Activated T-helper 1 cell treated with anti-CD3 and anti-CD28 coated beads, Interleukin-12 subunit alpha, Interleukin-12 subunit beta, Interleukin-2, Interleukin-4 antibody, amounts not matched to agents 30 ng/mL and 10 ng/mL and 1 ng/mL, durations not matched to agents 14 hours and 24 hours and 36 hours (primary cell): ENCODE measurements at regions not wholly inside any gene's neighbourhood (a gene's known extent, or its start where the extent isn't known, plus 50 kb on each side); places are given as distances from the start of the nearest gene placed in this dataset.

ENCODE experiments used
- DNase-seq: peaks from one replicate; pipeline ENCODE4 v3.0.0; 2021; ENCODE audit warnings: low spot score
- H3K27ac Mint-ChIP-seq: one replicate; pipeline ENCODE4 v1.8.0; 2021; ENCODE audit warnings: mild to moderate bottlenecking, mixed read lengths
- H3K27me3 Mint-ChIP-seq: one replicate; pipeline ENCODE4 v1.8.0; 2022; ENCODE audit warnings: mild to moderate bottlenecking, moderate library complexity, mixed read lengths; ENCODE audit not compliant: insufficient read depth
- H3K36me3 Mint-ChIP-seq: one replicate; pipeline ENCODE4 v1.8.0; 2021; ENCODE audit warnings: low read depth, mixed read lengths
- H3K4me1 Mint-ChIP-seq: one replicate; pipeline ENCODE4 v1.8.0; 2021; ENCODE audit warnings: low read depth, mixed read lengths
- H3K4me3 Mint-ChIP-seq: one replicate; pipeline ENCODE4 v1.8.0; 2021; ENCODE audit warnings: mild to moderate bottlenecking, moderate library complexity, mixed read lengths
- H3K9me3 Mint-ChIP-seq: one replicate; pipeline ENCODE4 v1.8.0; 2021; ENCODE audit warnings: mixed read lengths
- intact Hi-C: fragments of 100-400 bp; cut with micrococcal nuclease; formaldehyde crosslinking; loops from one replicate; pipeline ENCODE4 v1.15.1; 2024

GRCh38 chr10:3347413-3348182 lies 175.0 kb upstream of the PITRM1 start:
- Mint-ChIP-seq H3K27ac (no peak overlapping the region), H3K27me3 (peaks cover 17% of the 10 kb centered on the region), H3K9me3 (no peaks in the 10 kb centered on the region), H3K36me3 (no peaks in the 10 kb centered on the region), H3K4me1 (no peaks in the 10 kb centered on the region), H3K4me3 (no peak overlapping the region)
- no peak for DNase-seq
- intact Hi-C loops, result no loop called here

DNA sequence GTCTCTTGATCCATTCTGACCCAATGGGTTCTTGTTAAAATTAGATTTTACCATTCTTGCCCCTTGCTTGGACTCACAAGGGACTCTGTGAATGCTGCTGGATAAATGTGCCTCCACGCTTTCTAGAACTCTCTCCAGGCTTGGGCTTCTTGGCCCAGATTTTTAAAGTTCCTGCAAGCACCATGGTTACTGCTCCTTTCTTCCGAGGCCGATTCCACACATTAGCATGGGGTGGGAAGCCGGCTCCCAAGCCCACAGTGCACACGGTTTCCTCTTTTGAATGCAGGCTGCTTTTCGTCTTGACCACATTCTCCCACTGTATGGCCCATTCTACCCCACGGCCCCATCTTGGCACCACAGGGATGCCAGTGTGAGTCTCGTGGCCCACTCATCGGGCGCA lies 174.3 kb upstream of the PITRM1 start:
- no peaks in the 10 kb centered on the region for H3K36me3 Mint-ChIP-seq
- intact Hi-C loops, result no loop called here
- no peak for DNase-seq
- no peak overlapping the region for H3K4me3 Mint-ChIP-seq
- no peaks in the 10 kb centered on the region for H3K9me3 Mint-ChIP-seq
- no peak overlapping the region for H3K27ac Mint-ChIP-seq
- H3K27me3 Mint-ChIP-seq, result peaks cover 18% of the 10 kb centered on the region
- no peaks in the 10 kb centered on the region for H3K4me1 Mint-ChIP-seq

DNA sequence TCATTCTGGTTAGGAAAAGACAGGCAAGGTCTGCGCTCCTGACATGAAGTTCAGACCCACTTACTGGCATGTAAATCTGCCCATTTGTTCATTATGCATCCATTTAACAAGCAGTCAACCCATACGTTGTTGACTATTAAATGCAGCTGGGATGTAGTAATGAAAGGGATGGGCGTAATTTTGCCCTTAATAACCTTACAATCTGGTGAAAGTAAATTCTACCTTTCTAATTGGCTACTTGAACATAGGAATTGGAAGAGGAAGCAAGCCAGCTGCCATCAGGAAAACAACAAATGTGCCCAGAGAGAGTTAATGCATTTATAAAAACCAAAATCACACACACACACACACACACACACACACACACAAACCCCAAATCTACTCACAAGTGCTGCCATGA lies 170.2 kb upstream of the PITRM1 start:
- Mint-ChIP-seq H3K27me3 (peaks cover 11% of the 10 kb centered on the region), H3K4me1 (no peaks in the 10 kb centered on the region), H3K4me3 (no peak overlapping the region), H3K36me3 (no peaks in the 10 kb centered on the region), H3K27ac (no peak overlapping the region), H3K9me3 (no peaks in the 10 kb centered on the region)
- no peak for DNase-seq
- intact Hi-C loops, result no loop called here

DNA sequence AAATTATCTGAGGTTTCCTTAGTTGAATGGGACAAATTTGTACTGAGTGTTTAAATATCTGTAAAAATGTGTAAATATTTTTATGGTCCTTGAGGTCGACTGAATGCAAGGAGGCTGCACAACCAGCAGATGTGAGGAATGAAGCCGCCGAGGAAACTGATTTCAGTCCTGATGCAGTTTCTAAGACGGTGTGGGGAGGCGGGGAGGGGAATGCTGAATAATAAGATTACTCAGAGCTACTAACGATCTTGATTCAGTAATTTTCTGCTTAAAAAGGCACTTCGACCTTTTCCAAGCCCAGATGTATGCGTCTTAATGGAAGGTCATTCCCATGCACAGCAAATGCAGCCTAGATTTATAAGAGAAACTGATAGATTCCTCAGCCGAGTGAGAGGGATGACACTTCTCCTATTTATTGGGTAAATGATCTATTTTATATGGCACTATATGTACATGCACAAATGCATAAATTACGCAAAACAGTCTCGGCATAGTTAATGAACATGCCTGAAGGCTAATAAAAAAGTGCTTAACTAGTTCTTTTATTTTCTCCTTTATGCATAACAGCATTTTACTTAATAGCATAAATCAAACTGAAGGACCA lies 167.6 kb upstream of the PITRM1 start:
- intact Hi-C loops, result no loop called here
- Mint-ChIP-seq H3K4me3 (no peak overlapping the region), H3K9me3 (no peaks in the 10 kb centered on the region), H3K27me3 (peaks cover 10% of the 10 kb centered on the region), H3K4me1 (no peaks in the 10 kb centered on the region), H3K36me3 (no peaks in the 10 kb centered on the region), H3K27ac (no peak overlapping the region)
- DNase-seq, result no peak

DNA sequence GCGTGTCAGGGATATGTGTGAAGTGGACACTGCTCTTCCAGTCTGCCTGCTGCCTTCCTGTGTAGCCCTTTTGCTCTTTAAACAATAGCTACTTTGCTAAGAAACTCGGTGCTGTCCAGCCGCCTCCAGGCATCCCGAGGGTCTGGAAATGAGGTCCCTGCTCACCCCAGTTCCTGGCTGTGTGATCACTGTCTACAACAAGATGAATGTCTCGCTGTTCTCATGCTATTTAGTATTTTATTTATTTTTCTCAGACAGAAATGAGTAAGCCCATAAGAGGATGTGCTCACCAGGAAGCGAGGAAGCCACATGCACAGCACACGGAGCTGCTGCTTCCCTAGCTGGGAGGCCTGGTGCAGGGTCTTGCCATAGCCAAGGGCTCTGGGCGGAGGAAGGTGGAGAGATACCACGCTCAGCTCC lies 167.0 kb upstream of the PITRM1 start:
- DNase-seq, result no peak
- intact Hi-C loops, result no loop called here

GRCh38 chr10:3339121-3339520 lies 166.5 kb upstream of the PITRM1 start:
- H3K9me3 Mint-ChIP-seq, result no peaks in the 10 kb centered on the region
- intact Hi-C loops, result no loop called here
- no peak overlapping the region for H3K27ac Mint-ChIP-seq
- H3K36me3 Mint-ChIP-seq, result no peaks in the 10 kb centered on the region
- no peak overlapping the region for H3K4me3 Mint-ChIP-seq
- no peak for DNase-seq
- H3K4me1 Mint-ChIP-seq, result no peaks in the 10 kb centered on the region
- peaks cover 10% of the 10 kb centered on the region for H3K27me3 Mint-ChIP-seq

More for the DNA sequence above, 167.0 kb upstream of the PITRM1 start:
- Mint-ChIP-seq H3K4me1 (no peaks in the 10 kb centered on the region), H3K27ac (no peak overlapping the region), H3K4me3 (no peak overlapping the region), H3K9me3 (no peaks in the 10 kb centered on the region), H3K27me3 (peaks cover 10% of the 10 kb centered on the region), H3K36me3 (no peaks in the 10 kb centered on the region)

DNA sequence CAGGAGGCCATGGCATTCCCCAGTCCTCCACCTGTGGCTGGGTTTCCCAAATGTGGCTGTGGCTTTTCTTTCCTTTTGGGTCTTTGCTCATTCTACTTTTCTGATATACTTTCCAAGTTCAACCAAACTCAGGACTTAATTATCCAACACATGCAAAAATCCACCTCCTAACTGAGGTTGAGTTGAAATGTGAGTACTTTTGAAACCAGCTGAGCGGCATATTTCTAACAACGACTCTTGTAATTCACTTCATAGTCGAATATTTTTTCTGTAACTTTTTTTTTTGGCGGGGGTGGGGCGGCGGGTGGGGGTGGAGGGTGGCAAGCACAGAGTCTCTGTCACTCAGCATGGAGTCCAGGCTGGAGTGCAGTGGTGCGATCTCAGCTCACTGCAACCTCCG lies 165.2 kb upstream of the PITRM1 start:
- no peaks in the 10 kb centered on the region for H3K9me3 Mint-ChIP-seq
- H3K27ac Mint-ChIP-seq, result no peak overlapping the region
- no peak for DNase-seq
- intact Hi-C loops, result no loop called here
- H3K4me1 Mint-ChIP-seq, result no peaks in the 10 kb centered on the region
- no peaks in the 10 kb centered on the region for H3K36me3 Mint-ChIP-seq
- no peak overlapping the region for H3K4me3 Mint-ChIP-seq
- peaks cover 10% of the 10 kb centered on the region for H3K27me3 Mint-ChIP-seq

- Mint-ChIP-seq H3K9me3 (no peaks in the 10 kb centered on the region), H3K27ac (no peak overlapping the region), H3K4me3 (no peak overlapping the region), H3K4me1 (no peaks in the 10 kb centered on the region), H3K27me3 (peaks cover 8% of the 10 kb centered on the region), H3K36me3 (no peaks in the 10 kb centered on the region)
- intact Hi-C loops, result no loop called here
- no peak for DNase-seq
Observed at GRCh38 chr10:3336673-3337293, 164.2 kb upstream of the PITRM1 start.

GRCh38 chr10:3333426-3333825 lies 160.8 kb upstream of the PITRM1 start:
- H3K4me3 Mint-ChIP-seq, result no peak overlapping the region
- no peak for DNase-seq
- intact Hi-C loops, result no loop called here
- H3K36me3 Mint-ChIP-seq, result no peaks in the 10 kb centered on the region
- no peak overlapping the region for H3K27ac Mint-ChIP-seq
- H3K4me1 Mint-ChIP-seq, result no peaks in the 10 kb centered on the region
- no peaks in the 10 kb centered on the region for H3K9me3 Mint-ChIP-seq
- H3K27me3 Mint-ChIP-seq, result peaks cover under 1% of the 10 kb centered on the region

- Mint-ChIP-seq H3K27me3 (no peaks in the 10 kb centered on the region), H3K4me3 (no peak overlapping the region), H3K4me1 (no peaks in the 10 kb centered on the region), H3K36me3 (no peaks in the 10 kb centered on the region), H3K9me3 (no peaks in the 10 kb centered on the region), H3K27ac (no peak overlapping the region)
- DNase-seq, result no peak
- intact Hi-C loops, result no loop called here
Observed at GRCh38 chr10:3331690-3332230, 159.2 kb upstream of the PITRM1 start.

DNA sequence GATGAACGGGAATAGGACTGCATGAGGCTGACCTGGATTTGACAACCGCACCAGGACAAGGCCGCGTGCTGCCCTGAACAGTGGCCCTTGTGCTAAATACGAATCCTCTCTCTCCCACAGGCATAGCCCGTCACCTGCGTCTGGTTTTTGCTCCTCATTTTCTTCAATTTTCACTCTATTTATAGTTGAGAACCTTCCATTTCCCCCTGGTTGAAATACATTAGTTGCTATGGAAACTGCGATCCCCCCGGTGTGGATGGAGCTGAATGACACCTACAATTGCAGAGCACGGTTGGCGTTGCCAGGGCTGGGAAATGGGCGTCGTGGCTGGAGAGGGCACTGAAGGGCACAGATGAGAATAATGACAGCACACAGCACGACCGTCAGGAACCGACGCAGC lies 158.6 kb upstream of the PITRM1 start:
- DNase-seq, result no peak
- intact Hi-C loops, result no loop called here
- no peaks in the 10 kb centered on the region for H3K9me3 Mint-ChIP-seq
- H3K4me1 Mint-ChIP-seq, result no peaks in the 10 kb centered on the region
- no peaks in the 10 kb centered on the region for H3K27me3 Mint-ChIP-seq
- no peak overlapping the region for H3K27ac Mint-ChIP-seq
- no peaks in the 10 kb centered on the region for H3K36me3 Mint-ChIP-seq
- H3K4me3 Mint-ChIP-seq, result no peak overlapping the region

- H3K27me3 Mint-ChIP-seq, result no peaks in the 10 kb centered on the region
- intact Hi-C loops, result no loop called here
- DNase-seq, result no peak
- H3K36me3 Mint-ChIP-seq, result no peaks in the 10 kb centered on the region
- H3K9me3 Mint-ChIP-seq, result no peaks in the 10 kb centered on the region
- H3K4me3 Mint-ChIP-seq, result no peak overlapping the region
- H3K4me1 Mint-ChIP-seq, result no peaks in the 10 kb centered on the region
- H3K27ac Mint-ChIP-seq, result no peak overlapping the region
Observed at GRCh38 chr10:3330663-3331062, 158.1 kb upstream of the PITRM1 start.
